ENCODE measurements at regions not wholly inside any gene's neighbourhood (a gene's known extent, or its start where the extent isn't known, plus 50 kb on each side); places are given as distances from the start of the nearest gene placed in this dataset.

DNA sequence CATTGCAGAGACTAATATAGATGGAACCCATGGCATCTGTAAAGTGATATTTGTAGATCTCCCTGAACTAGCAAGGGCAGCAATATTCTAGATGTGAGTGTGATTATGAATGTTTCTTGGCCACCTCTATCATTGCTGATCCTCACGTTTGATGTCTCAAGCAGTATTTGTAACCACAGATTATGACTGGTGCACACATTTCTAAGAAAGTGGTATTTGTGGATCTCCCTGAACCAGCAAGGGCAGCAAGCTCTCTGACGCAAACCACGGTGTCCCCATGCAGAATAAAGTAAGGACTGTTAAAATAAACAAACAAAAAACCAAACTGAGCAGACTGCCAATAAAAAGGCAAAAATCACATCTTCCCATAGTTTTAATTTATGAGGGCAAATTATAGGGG is 301.3 kb downstream of the CSNK1G3 start:
- TF ChIP-seq, protein P1, sequence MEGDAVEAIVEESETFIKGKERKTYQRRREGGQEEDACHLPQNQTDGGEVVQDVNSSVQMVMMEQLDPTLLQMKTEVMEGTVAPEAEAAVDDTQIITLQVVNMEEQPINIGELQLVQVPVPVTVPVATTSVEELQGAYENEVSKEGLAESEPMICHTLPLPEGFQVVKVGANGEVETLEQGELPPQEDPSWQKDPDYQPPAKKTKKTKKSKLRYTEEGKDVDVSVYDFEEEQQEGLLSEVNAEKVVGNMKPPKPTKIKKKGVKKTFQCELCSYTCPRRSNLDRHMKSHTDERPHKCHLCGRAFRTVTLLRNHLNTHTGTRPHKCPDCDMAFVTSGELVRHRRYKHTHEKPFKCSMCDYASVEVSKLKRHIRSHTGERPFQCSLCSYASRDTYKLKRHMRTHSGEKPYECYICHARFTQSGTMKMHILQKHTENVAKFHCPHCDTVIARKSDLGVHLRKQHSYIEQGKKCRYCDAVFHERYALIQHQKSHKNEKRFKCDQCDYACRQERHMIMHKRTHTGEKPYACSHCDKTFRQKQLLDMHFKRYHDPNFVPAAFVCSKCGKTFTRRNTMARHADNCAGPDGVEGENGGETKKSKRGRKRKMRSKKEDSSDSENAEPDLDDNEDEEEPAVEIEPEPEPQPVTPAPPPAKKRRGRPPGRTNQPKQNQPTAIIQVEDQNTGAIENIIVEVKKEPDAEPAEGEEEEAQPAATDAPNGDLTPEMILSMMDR (IDR thresholded peaks at IDR 0.05 in 4 of 5, conservative IDR thresholded peaks at IDR 0.05 in 1 of 5), result no peak
- no peak for TF ChIP-seq POLR2A (IDR thresholded peaks at IDR 0.05)

Measured in gastrocnemius medialis (tissue), 4 donors.